HepG2 (cell line): ENCODE measurements at regions not wholly inside any gene's neighbourhood (a gene's known extent, or its start where the extent isn't known, plus 50 kb on each side); places are given as distances from the start of the nearest gene placed in this dataset.
"Not testable (repeated sequence)": the region's sequence is repeated elsewhere in the genome, so short reads cannot be mapped to it uniquely, and the experiment has no call there.

Experiments used
- ATAC-seq: fragments of 200-7000 bp; cut with Tn5 transposase; 3 replicates; pipeline ENCODE4 v1.9.1; 2020; ENCODE audit warnings: mild to moderate bottlenecking, moderate library complexity
- BruUV-seq: library from RNA; stranded (reverse); fragments of 400-500 nt; replicated peaks from 2 replicates; lab custom pipeline; 2021; lab: Mats Ljungman, UMichigan
- CTCF ChIA-PET: fragments of 300-600 bp; formaldehyde crosslinking; extraction: SDS; loops from one replicate; lab custom pipeline; 2021; ENCODE audit warnings: low total read pairs, inconsistent platforms, low intra/inter-chr PET ratio; lab: Yijun Ruan, JAX
- POLR2A ChIA-PET: fragments of 350-600 bp; sonication (Branson Sonifier 250); formaldehyde crosslinking; loops from one replicate; lab custom pipeline; 2020; ENCODE audit warnings: antibody characterized with exemption, inconsistent platforms; lab: Yijun Ruan, JAX
- DNase-seq: peaks from one replicate; pipeline ENCODE4 v3.0.0-alpha.2; 2015; ENCODE audit warnings: low spot score
- FAIRE-seq: peaks from 3 replicates; lab custom pipeline; 2011; peaks lifted over from hg19 to GRCh38; lab: Jason Lieb, UNC
- H2AFZ ChIP-seq: one replicate; pipeline ENCODE4 v1.6.1; 2011; ENCODE audit warnings: low read length, inconsistent platforms
- H3K27ac ChIP-seq: fragments of 300-600 bp; 3 replicates; pipeline ENCODE4 v1.8.0; 2011; ENCODE audit warnings: mixed run types, mild to moderate bottlenecking, mixed read lengths, low read length, inconsistent platforms; ENCODE audit not compliant: insufficient read depth; ENCODE audit errors: extremely low read length
- H3K27me3 ChIP-seq, 2 experiments: fragments of 200-600 bp in 1 of 2; 2 replicates in 1 of 2; 3 replicates in 1 of 2; pipeline versions ENCODE4 v1.6.0 to v1.8.0; 2011; ENCODE audit warnings: low read length in 2 of 2, mild to moderate bottlenecking in 2 of 2, moderate library complexity in 2 of 2, inconsistent platforms in 1 of 2; ENCODE audit not compliant: insufficient read depth in 2 of 2, control insufficient read depth in 1 of 2
- H3K36me3 ChIP-seq, 2 experiments: fragments of 200-600 bp in 1 of 2; replicated peaks in 1 of 2; 2 replicates in 1 of 2; 3 replicates in 1 of 2; pipeline versions ENCODE4 v1.5.1 to v1.8.0; 2011; ENCODE audit warnings: low read length in 2 of 2, inconsistent platforms in 1 of 2; ENCODE audit not compliant: insufficient read depth in 2 of 2, control insufficient read depth in 1 of 2
- H3K4me1 ChIP-seq: 2 replicates; pipeline ENCODE4 v1.5.1; 2012; ENCODE audit warnings: low read length, inconsistent platforms; ENCODE audit not compliant: insufficient read depth
- H3K4me2 ChIP-seq: 2 replicates; pipeline ENCODE4 v1.6.0; 2011; ENCODE audit warnings: low read depth, low read length, inconsistent platforms
- H3K4me3 ChIP-seq, 3 experiments: fragments of 200-600 bp in 1 of 3; sonication (generic), shearing (Covaris generic) in 1 of 3; replicated peaks in 1 of 3; 2 replicates each; pipeline ENCODE4 v1.5.1; 2011 to 2016; ENCODE audit warnings: low read length in 3 of 3, inconsistent platforms in 2 of 3, low read depth in 2 of 3, mild to moderate bottlenecking in 2 of 3, control low read depth in 1 of 3, mixed read lengths in 1 of 3; ENCODE audit not compliant: insufficient read depth in 1 of 3
- H3K79me2 ChIP-seq: one replicate; pipeline ENCODE4 v1.6.1; 2011; ENCODE audit warnings: low read length, inconsistent platforms; ENCODE audit not compliant: insufficient read depth
- H3K9ac ChIP-seq: 2 replicates; pipeline ENCODE4 v1.6.0; 2011; ENCODE audit warnings: mild to moderate bottlenecking, low read depth, low read length, inconsistent platforms; ENCODE audit not compliant: insufficient read depth
- H3K9me3 ChIP-seq: 2 replicates; pipeline ENCODE4 v1.5.1; 2012; ENCODE audit warnings: mild to moderate bottlenecking, low read length
- H4K20me1 ChIP-seq: 2 replicates; pipeline ENCODE4 v1.6.0; 2011; ENCODE audit warnings: inconsistent platforms, mild to moderate bottlenecking, low read length, moderate library complexity; ENCODE audit not compliant: insufficient read depth
- HOXA3 ChIP-seq: sonication (generic); formaldehyde crosslinking; IDR thresholded peaks from 2 replicates; pipeline ENCODE4 v1.5.0; 2020; ENCODE audit warnings: missing genetic modification reagents
- SALL1 ChIP-seq: sonication (generic); formaldehyde crosslinking; IDR thresholded peaks from 2 replicates; pipeline ENCODE4 v1.8.0; 2022; ENCODE audit warnings: mild to moderate bottlenecking, missing genetic modification reagents
- ZMYM3 ChIP-seq: sonication (generic); formaldehyde crosslinking; IDR thresholded peaks from 2 replicates; pipeline ENCODE4 v1.5.1; 2020; ENCODE audit warnings: mild to moderate bottlenecking, missing genetic modification reagents
- ZNF687 ChIP-seq: sonication (generic); formaldehyde crosslinking; IDR thresholded peaks from 2 replicates; pipeline ENCODE4 v1.5.1; 2020; ENCODE audit warnings: mild to moderate bottlenecking, missing genetic modification reagents, moderate library complexity
- WGBS: methylation state at CpG from one replicate; pipeline ENCODE4 v1.1.6; 2017; ENCODE audit warnings: low lambda C conversion rate; 5-methylcytosine and 5-hydroxymethylcytosine counted together
- in situ Hi-C: cut with HindIII; loops from 2 replicates; pipeline ENCODE4 v1.10.0; 2017; ENCODE audit warnings: low pct_unique_long_range_greater_than_20kb; ENCODE audit not compliant: extremely low pct_ligation_motif_present
- intact Hi-C: fragments of 100-400 bp; cut with micrococcal nuclease; formaldehyde crosslinking; loops from one replicate; pipeline ENCODE4 v1.10.0; 2022; ENCODE audit not compliant: unreplicated experiment

GRCh38 chr10:44252631-44253030, 132.3 kb downstream of the CXCL12 start:
- ATAC-seq, H3K36me3 ChIP-seq, H4K20me1 ChIP-seq, DNase-seq, H3K4me2 ChIP-seq, H2AFZ ChIP-seq, FAIRE-seq, H3K4me3 ChIP-seq, CTCF ChIA-PET, H3K9me3 ChIP-seq, BruUV-seq, H3K27me3 ChIP-seq, in situ Hi-C loops, H3K27ac ChIP-seq, POLR2A ChIA-PET, H3K79me2 ChIP-seq, H3K9ac ChIP-seq: not testable (repeated sequence)
- intact Hi-C loops = loop anchor here (10.0 kb wide), 1 partner anchor 388 kb away; no protein-coding TSS in a partner anchor
- H3K4me1 ChIP-seq = peaks cover 57% of the 10 kb centered on the region
- 0 out of 2 replicates have a peak, but pooled peaks have one; percentile 41 for TF ChIP-seq ZMYM3
- WGBS = 99% methylated on average over 3 of the region's 3 CpGs

GRCh38 chr10:44249933-44250332, 135.0 kb downstream of the CXCL12 start:
- FAIRE-seq, DNase-seq, H3K27ac ChIP-seq, H3K27me3 ChIP-seq, H3K36me3 ChIP-seq, CTCF ChIA-PET, H2AFZ ChIP-seq, BruUV-seq, H3K4me2 ChIP-seq, H3K79me2 ChIP-seq, H3K9ac ChIP-seq, in situ Hi-C loops, H3K9me3 ChIP-seq, H4K20me1 ChIP-seq, ATAC-seq, H3K4me3 ChIP-seq: not testable (repeated sequence)
- WGBS = 98% methylated on average over 5 of the region's 7 CpGs
- POLR2A ChIA-PET = interaction anchor here (1.1 to 1.7 kb wide), 3 partner anchors 8 to 729 kb away, joined by 3 to 6 read pairs (median 4); partner anchors contain the start of gene DEPP1
- peak; percentile 31; the same call in 1 of the 2 replicates for TF ChIP-seq ZNF687 (CRISPR knock-in tag)
- TF ChIP-seq HOXA3 (CRISPR knock-in tag) = peak; percentile 1; the same call in 1 of the 2 replicates
- 0 out of 2 replicates have a peak, but pooled peaks have one; percentile 1 for TF ChIP-seq SALL1
- intact Hi-C loops = loop anchor here (10.0 kb wide), 1 partner anchor 385 kb away; no protein-coding TSS in a partner anchor
- H3K4me1 ChIP-seq = peaks cover 56% of the 10 kb centered on the region
